HG03108 (cell line): ENCODE measurements at regions not wholly inside any gene's neighbourhood (a gene's known extent, or its start where the extent isn't known, plus 50 kb on each side); places are given as distances from the start of the nearest gene placed in this dataset.
"Not testable (repeated sequence)": the region's sequence is repeated elsewhere in the genome, so short reads cannot be mapped to it uniquely, and the experiment has no call there.

Experiments used
- ATAC-seq: cut with Tn5 transposase; IDR thresholded peaks from one replicate; pipeline ENCODE4 v1.9.1; 2021; ENCODE audit warnings: moderate library complexity; ENCODE audit not compliant: unreplicated experiment

DNA sequence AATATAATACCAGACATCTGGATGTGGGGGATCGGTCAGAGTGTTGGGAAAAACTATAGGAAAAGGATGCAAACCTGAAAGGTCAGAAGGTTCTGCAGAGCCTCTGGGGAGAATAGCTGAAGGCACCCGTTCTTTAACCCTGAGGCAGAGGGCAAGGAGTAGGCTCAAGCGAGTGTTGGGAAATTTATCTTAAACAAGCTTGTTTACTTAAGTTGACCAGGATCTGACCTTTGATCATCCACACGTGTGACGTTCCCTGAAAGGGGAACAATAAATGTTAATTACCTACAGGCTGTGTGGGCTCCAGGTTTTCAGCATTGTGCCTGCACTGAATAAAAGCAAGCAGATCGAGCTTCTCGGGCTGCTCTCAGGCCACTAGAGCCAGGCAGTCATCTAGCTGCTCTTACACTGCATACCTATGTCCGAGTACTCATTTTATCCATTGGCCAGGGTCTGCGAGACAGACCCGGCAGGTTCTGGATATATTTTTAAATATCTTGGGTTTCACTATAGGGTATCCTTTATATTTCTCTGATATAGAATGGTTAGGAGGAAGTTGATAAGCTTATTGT lies 400.6 kb upstream of the CHST9 start:
- no peak for ATAC-seq

DNA sequence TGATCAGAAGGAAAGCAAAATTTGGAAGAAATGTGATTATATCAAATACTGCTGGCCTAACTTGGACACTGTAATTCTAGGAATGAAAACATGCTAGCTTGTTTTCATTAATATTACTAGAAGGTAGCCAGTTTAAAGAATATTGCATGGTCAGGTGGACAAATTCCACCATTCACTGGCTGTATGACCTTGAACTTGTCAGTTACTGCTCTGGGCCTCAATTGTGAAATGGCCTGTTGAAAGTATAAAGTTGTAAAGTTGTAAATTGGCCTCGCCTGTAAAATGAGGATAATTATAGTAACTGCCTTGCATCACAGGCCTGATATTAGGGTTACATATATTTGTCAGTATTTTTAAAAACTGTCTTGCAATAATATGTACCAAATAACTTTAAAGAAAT lies 398.4 kb upstream of the CHST9 start:
- no peak for ATAC-seq

DNA sequence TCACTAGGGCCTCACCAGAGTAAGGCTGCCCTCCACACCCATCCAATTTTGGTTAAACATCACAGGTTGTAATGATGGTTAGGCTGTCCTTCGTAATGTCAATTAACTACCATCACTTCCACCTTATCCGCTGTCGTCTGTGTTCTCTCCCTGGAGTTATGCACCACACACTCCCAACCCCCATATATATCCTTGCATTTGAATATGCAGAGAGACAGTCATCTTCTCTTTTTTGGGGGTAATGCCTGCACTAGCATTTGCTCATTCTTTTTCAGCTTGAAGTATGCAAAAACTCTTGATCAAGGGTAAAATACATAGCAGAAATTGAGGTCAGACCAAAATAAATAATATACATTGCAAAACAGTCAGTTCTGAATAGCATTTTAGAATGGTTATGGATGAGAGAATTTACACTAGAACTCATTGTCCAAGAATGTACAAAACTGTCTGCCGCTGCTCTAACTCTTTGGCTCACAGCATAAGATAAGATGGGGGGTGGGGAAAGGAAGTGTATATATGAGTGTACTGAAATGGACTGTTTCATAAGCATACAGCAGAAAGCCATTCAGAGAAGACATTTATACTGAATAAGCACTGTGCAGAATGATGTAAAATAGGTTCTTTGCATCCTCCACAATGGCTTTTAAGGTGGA lies 397.8 kb upstream of the CHST9 start:
- no peak for ATAC-seq

DNA sequence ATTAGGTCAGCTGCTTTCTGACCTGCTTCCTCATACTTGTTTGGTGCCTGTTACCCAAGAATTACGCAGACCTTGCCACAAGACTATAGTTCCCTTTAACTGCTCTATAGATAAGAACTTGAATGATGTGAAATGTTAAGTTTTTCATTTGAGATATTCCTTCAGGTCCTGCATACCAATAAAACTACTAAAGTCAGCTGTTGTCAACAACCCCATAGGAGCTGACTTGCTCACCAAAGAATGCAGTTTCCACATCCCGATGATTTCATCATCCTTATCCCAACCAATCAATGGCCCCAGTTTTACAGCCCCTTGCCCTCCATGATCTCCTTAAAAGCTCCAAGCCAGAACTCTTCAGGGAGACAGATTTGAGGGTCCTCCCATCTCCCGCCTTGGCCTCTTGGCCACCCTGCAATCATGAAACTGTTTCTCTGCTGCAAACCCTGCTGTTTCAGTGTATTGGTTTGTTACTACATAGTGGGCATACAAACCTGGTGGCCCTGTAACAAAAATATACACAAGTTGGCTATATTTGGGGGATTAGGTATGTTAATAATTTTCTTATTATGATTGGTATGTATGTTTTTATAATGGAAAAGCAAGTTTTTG lies 396.3 kb upstream of the CHST9 start:
- no peak for ATAC-seq

DNA sequence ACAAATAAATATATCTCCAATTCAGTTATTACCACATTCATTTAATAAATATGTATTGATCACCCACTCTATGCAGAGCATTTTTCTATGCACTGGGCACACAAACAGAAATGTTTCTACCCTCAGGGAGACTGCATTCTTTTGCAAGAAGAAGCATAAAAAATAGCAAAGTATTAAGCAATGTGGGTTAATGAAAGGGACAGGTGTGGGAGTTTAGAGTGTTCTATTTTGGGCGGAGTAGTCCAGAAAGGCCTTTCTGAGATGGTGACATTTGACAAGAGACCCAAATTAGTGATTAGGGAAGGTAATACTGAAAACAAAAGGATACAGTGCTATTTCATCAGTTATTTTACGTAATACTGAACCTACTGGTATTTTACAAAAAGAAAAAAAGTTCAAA lies 394.3 kb upstream of the CHST9 start:
- ATAC-seq: no peak

DNA sequence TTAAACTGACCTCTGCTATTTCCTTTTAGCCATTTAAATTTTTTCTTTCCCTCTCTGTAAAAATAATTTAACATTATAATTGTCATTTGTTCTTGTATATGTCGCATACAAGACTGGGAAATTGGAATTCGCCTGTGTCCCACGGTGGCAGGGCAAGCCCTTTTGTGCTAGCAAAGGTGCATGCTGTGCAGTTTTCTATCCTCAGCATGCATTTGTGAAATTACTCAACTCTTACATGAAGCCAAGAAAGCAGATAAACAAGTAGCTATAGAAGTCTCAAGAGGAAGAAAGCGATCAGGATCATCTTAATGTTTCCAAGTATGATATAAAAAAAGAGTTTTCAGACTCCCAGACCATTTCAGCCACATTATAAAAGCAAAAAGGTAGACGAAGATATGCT lies 392.6 kb upstream of the CHST9 start:
- no peak for ATAC-seq

DNA sequence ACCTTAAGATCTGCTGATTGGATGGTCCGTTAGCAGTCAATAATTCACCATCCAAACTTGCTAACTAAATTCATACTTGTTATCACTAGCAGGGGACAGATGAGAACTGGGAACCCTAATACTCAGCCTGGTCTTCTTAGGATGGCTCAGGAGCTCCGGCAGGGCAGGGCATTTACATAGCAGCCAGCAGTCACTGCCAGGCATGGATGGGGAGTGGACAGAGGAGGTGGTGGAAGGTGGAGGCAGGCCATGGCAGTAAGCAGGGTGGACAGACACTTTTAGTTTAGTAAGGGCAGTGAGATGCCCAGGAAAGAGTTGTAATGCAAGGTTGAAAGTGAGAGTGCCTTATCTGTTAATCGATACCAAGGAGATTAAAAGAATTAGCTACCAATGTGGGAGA lies 392.2 kb upstream of the CHST9 start:
- ATAC-seq: no peak

DNA sequence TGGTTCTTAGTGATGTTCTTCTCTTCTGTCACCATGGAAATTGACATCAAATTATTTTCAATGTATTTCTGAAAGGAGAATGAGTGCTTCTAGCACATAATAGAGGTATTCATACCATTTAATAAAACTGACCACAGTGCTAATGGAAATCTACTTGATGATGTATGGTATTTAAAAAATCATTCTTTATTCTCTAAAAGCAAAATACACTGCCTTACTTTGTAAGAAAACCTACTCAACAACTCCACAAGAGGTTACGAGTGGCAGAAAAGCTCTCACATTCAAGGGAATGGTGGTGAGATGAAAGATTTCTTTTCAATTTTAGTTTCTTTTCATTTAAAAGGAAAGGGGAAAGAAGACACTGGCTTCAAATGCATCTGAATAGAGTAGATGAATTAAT lies 382.3 kb upstream of the CHST9 start:
- no peak for ATAC-seq

DNA sequence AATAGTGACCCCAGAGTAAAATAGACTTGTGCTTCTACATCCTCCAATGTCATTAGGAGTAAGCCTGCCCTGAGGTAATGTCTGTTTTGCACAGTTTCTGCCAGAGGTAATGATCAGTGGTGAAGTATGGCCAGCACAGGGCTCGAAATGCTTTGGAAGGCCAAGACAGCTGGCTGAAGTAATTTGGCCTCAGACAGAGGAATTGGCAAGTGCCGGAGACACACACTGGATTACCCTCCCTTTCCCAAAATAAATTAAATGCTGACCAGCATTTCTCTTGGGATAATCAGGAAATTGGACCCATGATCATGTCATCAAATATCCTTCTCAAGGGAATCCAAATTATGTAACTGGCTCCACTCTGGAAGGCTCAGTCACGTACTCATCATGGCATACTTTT lies 379.0 kb upstream of the CHST9 start:
- ATAC-seq: no peak

DNA sequence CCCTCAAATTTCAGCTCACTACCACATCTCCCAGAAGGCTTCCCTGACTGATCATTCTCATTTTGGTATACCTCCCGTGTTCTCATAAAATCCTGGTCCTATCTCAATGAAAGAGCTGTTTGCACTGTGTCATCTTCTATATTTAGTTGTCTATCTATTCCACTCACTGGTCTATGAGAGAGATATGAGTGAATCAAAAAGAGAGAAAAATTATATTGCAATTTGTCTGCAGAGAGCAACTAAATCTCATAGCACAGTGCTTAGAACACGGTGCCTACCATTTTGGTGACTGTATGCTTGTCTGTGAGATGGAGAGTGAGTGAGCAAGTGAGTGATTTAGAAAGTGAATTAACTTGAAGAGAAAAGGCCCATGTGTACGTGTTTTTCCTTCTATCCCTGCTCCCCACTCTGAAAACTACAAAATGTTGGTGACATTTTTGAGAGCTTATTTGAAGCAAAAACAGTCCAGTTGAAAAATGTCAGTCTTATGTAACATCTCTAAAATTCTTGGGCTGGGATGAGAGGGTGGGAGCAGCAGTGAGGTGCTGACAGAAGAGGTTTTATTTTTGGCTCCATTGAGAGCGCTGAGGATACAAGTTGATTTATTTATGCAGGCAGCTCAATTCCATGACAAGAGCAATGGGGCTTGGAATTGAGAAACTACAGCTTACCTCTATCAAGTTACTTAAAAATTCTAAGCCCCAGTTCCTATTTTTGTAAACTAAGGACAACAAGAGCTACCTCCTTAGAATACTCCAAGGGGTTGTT lies 373.5 kb upstream of the CHST9 start:
- no peak for ATAC-seq

DNA sequence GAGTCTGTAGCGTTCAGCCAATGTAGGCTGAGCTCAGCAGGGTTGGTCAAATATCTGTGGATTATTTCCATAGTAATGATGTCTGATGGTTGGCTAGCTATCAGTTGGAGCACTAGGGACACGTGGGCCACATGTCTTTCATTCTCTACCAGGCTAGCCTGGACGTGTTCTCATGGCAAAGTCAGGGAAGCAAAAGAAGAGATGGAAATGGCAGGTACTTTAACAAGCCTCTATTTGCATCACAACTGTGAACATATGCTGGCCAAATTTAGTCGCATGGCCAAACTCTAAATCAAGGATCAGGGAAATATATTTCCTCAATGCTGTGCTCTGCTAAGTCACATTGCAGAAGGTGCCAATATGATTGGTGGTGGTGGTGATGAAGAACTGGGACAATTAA lies 371.6 kb upstream of the CHST9 start:
- no peak for ATAC-seq

DNA sequence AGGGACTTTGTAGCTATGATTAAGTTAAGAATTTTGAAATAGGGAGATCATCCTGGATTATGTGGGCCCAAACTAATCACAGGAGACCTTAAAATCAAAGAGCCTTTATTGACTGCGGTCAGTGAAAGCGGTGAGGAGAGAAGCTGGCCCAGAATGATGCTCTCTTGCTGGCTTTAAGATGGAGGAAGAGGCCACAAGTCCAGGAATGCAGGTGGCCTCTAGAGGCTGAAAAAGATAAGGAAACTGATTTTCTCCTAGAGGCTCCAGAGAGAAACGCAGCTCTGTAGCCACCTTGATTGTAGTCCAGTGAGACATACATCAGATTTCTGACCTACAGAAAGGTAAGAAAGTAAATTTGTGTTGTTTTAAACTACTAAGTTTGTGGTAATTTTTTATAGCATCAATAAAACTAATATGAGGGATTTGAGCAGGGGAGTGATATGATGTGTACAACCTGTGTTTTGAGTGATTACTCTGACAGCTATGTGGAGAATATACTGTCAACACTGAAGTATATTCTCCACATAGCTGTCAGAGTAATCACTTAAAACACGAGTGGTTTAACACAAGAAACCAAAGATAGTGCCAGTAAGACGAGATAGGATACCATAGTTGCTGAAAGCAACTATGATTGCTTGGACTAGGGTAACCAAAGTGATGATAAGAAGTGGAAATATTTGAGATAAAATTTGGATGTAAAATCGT lies 364.4 kb upstream of the CHST9 start:
- ATAC-seq: no peak

DNA sequence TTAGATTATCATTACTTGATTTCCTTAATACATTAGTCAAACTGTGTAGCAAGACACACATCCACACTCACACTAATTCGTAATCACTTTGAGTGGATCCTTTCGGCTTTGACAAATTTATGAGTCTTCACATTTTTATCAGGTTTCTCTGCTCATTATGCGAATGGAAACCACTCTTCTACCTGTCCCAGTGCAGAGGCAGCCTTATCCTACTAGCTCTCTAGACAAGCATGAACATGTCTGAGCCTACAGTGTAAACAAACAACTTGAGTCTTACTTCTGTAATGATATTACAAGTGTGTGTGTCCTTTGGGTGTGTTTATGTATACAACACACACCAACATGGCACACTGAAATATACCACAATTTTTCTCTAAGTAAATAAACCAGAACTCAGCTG lies 361.9 kb upstream of the CHST9 start:
- no peak for ATAC-seq

DNA sequence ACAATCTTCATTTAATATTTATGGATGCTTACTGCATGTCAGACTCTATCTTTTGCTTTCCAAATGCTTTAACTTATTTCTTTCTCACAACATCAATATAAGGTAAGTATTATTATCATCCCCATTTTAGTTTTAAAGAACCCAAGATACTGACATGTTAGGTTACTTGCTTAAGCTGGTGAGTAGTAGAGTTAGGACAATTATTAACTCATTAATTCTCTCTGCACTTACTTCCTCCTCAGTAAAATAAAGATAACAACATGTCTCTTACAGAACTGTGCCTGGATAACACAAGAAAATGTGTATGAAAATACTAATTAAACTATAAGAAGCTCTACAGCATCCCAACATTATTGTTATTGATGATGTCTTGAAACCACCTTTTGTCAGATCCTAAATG lies 359.1 kb upstream of the CHST9 start:
- ATAC-seq: no peak

DNA sequence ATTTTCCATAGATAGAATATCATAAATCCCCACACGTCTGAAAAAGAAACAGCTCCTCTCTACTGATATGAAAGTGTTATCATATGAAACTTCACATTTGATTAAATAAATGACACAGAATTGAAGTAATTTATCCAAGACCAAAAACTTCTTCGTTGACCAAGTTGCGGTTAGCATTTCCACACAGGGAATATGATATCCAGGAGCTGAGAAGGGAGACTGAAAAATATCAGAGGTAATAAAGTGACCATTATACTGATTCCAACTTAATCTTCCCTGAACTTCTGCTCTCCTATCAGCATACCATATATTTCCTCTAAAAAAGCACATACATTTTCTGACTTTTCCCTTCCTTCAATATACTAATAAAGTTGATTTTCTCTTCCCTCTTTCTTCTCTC lies 356.2 kb upstream of the CHST9 start:
- no peak for ATAC-seq

DNA sequence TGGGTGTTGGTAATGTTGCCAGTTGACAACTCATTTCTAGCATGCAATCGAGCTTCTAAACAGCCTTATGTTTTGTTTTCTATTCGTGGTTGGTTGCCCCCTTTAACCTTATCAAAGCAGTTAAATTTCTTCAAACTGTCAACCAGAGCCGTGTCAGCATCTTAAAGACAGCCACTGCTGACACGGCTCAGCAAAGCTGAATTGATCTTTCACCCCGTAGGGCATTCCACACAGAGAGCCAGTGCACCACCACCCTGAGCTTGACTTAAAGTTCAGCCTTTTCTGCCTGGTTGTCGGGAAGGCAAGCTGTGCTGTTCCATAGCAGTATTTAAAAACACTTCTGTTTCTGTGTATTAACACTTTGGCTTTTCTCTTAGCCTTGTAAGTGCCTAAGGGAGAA lies 355.0 kb upstream of the CHST9 start:
- ATAC-seq: no peak

DNA sequence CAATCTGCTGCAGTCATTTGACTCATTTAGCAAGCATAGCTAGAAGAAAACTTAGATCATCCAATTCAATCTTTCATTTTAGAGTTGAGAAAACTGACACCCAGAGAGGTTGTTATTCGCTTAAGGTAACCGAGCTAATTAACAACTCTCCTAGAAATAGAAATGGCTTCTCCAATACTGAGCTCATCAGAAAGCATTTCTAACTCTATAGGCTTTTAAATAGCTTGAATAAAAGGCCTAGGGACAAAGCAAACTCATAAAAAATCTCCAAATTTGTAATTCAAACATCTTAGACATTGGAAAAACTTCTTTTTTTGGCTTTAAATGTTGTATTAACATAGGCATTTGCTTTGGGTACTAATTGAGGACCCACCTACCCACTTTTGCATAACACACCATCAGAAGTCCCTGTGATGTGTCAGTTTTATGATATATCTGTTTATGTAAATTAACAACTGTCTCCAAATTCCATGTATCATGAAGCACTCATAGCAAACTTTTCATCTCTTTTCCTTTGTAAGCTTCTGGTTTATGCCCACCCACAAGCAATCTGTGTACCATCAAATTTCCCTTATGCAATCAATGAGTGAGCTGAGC lies 343.9 kb upstream of the CHST9 start:
- no peak for ATAC-seq

DNA sequence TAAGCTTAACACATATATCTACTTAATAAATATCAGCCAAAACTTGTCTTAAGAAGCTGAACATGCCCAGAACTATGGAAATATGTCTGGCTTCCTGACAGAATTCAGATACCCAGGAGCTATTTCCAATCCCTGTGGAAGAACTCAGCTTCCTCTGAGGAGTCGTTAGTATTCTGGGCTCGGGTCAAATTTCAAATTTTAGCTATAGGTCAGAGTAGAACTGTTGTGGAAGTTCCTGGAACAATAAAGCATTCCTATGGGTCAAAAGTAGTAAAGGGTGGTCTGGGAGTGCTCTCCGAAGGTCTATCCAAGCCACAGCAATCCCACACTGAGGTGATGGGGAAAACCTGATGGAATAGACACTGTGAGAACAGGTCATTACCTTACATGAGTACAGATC lies 342.7 kb upstream of the CHST9 start:
- no peak for ATAC-seq

DNA sequence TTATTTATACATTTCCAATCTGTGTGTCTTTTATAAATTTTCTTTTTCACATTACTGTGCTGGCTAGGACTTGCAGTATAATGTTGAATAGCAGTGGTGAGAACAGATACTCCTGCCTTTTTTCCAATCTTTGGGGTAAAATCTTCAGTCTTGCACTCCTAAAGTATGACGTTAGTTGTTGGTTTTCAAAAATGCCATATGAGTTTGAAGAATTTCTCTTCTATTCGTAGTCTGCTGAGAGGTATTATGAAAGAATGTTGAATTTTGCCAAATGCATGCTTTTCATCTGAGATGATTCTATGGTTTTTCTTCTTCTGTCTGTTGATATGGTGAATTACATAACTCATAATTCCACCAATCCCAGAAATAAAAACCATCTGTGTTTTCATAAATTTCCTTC lies 335.3 kb upstream of the CHST9 start:
- no peak for ATAC-seq

DNA sequence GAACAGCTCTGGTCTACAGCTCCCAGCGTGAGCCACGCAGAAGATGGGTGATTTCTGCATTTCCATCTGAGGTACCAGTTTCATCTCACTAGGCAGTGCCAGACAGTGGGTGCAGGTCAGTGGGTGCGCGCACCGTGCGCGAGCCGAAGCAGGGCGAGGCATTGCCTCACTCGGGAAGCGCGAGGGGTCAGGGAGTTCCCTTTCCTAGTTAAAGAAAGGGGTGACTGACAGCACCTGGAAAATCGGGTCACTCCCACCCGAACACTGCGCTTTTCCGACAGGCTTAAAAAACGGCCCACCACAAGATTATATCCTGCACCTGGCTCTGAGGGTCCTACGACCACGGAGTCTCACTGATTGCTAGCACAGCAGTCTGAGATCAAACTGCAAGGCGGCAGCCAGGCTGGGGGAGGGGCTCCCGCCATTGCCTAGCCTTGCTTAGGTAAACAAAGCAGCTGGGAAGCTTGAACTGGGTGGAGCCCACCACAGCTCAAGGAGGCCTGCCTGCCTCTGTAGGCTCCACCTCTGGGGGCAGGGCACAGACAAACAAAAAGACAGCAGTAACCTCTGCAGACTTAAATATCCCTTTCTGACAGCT lies 325.0 kb upstream of the CHST9 start:
- not testable (repeated sequence) for ATAC-seq

DNA sequence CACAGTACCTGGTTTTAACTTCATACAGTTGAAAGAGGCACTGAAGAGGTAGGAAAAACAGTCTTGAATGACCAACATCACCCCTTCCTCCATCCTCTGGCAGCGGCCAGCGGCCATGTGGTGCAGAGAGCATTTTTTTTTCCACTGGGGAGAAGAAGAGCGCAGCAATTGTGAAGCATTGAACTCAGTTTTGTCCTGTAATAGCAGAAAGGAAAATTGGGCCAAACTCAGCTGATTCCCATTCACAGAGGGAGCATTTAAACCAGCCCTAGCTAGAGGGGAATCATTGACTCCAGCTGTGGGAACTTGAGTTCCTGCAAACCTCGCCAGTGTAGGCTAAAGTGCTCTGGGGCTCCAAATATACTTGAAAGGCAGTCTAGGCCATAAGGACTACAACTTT lies 316.6 kb upstream of the CHST9 start:
- ATAC-seq: no peak
